Ascending aorta (tissue), 2 donors: ENCODE measurements at regions not wholly inside any gene's neighbourhood (a gene's known extent, or its start where the extent isn't known, plus 50 kb on each side); places are given as distances from the start of the nearest gene placed in this dataset.

Experiments used
- DNase-seq, 2 donors: peaks; one replicate each; pipeline ENCODE4 v3.0.0-alpha.2; 2019; ENCODE audit warnings: low spot score in 2 of 2
- H3K27ac ChIP-seq, 2 donors: fragments of 200-600 bp; sonication (generic); one replicate each; pipeline ENCODE4 v1.5.1; 2016 to 2017; ENCODE audit warnings: mild to moderate bottlenecking in 1 of 2
- H3K27me3 ChIP-seq: fragments of 200-600 bp; sonication (generic); one replicate; pipeline ENCODE4 v1.5.1; 2017
- H3K36me3 ChIP-seq, 2 donors: fragments of 200-600 bp; sonication (generic); one replicate each; pipeline ENCODE4 v1.5.1; 2016
- H3K4me1 ChIP-seq, 2 donors: fragments of 200-600 bp; sonication (generic); one replicate each; pipeline ENCODE4 v1.5.1; 2016 to 2017; ENCODE audit warnings: mild to moderate bottlenecking in 1 of 2
- H3K4me3 ChIP-seq, 2 donors: fragments of 200-600 bp; sonication (generic); one replicate each; pipeline ENCODE4 v1.5.1; 2016 to 2017; ENCODE audit warnings: mild to moderate bottlenecking in 1 of 2
- H3K9me3 ChIP-seq, 2 donors: fragments of 200-600 bp; sonication (generic); one replicate each; pipeline ENCODE4 v1.5.1; 2016
- CTCF ChIP-seq, 3 experiments: fragments of 200-600 bp in 2 of 3; fragments of 450-650 bp in 1 of 3; sonication (generic) in 2 of 3; IDR thresholded peaks; one replicate each; pipeline ENCODE4 v1.5.1; 2016 to 2019; ENCODE audit warnings: antibody characterized with exemption in 3 of 3, mild to moderate bottlenecking in 1 of 3, moderate library complexity in 1 of 3
- intact Hi-C: fragments of 100-400 bp; cut with DNase I; formaldehyde crosslinking; loops from one replicate; pipeline ENCODE4 v1.15.1; 2023

DNA sequence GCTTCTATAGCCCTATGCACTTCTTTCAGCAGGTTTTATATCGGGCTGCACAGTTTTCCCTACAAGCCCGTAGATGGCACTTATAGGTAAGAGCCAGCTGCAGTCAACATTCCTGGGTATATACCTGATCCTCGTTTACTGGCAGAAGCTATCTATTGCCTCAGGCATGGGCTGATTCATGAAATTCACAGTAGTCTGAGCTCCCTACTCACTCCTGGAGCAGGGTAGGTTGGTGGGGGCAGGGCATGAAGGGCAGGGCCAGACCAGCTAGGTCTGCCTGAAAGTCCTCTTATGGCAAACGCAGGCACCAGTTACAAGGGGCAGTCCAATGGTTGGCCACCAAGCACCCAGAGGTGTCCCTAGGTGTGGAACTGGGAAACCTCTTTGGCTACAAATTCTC is 345.8 kb downstream of the RPS29 start:
- H3K9me3 ChIP-seq = no peaks in the 10 kb centered on the region
- intact Hi-C loops = no loop called here

GRCh38 chr14:49228552-49228951 is 357.6 kb downstream of the RPS29 start:
- TF ChIP-seq CTCF (IDR thresholded peaks at IDR 0.05) = no peak
- H3K4me3 ChIP-seq = no peak overlapping the region
- H3K4me1 ChIP-seq = no peaks in the 10 kb centered on the region
- intact Hi-C loops = no loop called here
- DNase-seq = no peak
- H3K27ac ChIP-seq = no peak overlapping the region
- no peaks in the 10 kb centered on the region for H3K36me3 ChIP-seq
- no peaks in the 10 kb centered on the region for H3K27me3 ChIP-seq
- H3K9me3 ChIP-seq = no peaks in the 10 kb centered on the region

More for the DNA sequence above, 345.8 kb downstream of the RPS29 start:
- Histone ChIP-seq H3K4me1 (no peaks in the 10 kb centered on the region), H3K27ac (no peak overlapping the region), H3K27me3 (no peaks in the 10 kb centered on the region), H3K36me3 (no peaks in the 10 kb centered on the region), H3K4me3 (no peak overlapping the region)
- no peak for TF ChIP-seq CTCF (IDR thresholded peaks at IDR 0.05)
- no peak for DNase-seq

- Histone ChIP-seq H3K27ac (no peak overlapping the region), H3K9me3 (no peaks in the 10 kb centered on the region), H3K4me1 (peaks cover 0 to 12% of the 10 kb centered on the region in 2 donors), H3K4me3 (no peak overlapping the region), H3K36me3 (no peaks in the 10 kb centered on the region), H3K27me3 (no peaks in the 10 kb centered on the region)
- TF ChIP-seq CTCF (IDR thresholded peaks at IDR 0.05) = no peak
- DNase-seq = no peak
- intact Hi-C loops = no loop called here
Measured at GRCh38 chr14:49221316-49221715, 364.9 kb downstream of the RPS29 start.

GRCh38 chr14:49220492-49220891 is 365.7 kb downstream of the RPS29 start:
- no peak for DNase-seq
- Histone ChIP-seq H3K27ac (no peak overlapping the region), H3K36me3 (no peaks in the 10 kb centered on the region), H3K27me3 (no peaks in the 10 kb centered on the region), H3K4me1 (peaks cover 0 to 12% of the 10 kb centered on the region in 2 donors), H3K9me3 (no peaks in the 10 kb centered on the region), H3K4me3 (no peak overlapping the region)
- intact Hi-C loops = no loop called here
- no peak for TF ChIP-seq CTCF (IDR thresholded peaks at IDR 0.05)

GRCh38 chr14:49218436-49219092 is 367.6 kb downstream of the RPS29 start:
- H3K4me3 ChIP-seq = peak overlapping the region in 1 of 2 donors; percentile 30
- no peaks in the 10 kb centered on the region for H3K9me3 ChIP-seq
- H3K36me3 ChIP-seq = no peaks in the 10 kb centered on the region
- H3K27me3 ChIP-seq = no peaks in the 10 kb centered on the region
- DNase-seq = no peak
- intact Hi-C loops = no loop called here
- peak overlapping the region in 1 of 2 donors; percentile 67 for H3K27ac ChIP-seq
- TF ChIP-seq CTCF (IDR thresholded peaks at IDR 0.05) = no peak
- H3K4me1 ChIP-seq = peaks cover 0 to 12% of the 10 kb centered on the region in 2 donors

DNA sequence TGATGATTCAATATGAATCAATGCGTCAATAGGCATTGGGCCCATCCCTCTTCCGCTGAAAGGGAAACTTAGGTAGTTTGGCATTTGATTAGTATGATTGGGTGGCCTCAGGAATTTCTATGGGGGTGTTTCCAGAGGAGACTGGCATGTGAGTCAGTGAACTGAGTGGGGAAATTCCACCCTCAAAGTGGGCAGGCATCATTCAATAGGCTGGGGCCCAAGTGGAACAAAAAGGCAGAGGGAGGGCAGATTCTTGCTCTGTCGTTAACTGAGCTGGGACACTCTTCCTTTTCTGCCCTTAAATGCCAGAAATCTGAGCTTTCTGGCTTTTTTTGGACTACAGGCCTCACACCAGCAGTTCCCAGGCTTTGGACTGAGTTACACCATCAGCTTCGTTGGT is 373.5 kb downstream of the RPS29 start:
- Histone ChIP-seq H3K27me3 (no peaks in the 10 kb centered on the region), H3K4me3 (no peak overlapping the region), H3K4me1 (no peaks in the 10 kb centered on the region), H3K9me3 (no peaks in the 10 kb centered on the region), H3K36me3 (no peaks in the 10 kb centered on the region), H3K27ac (no peak overlapping the region)
- DNase-seq = no peak
- TF ChIP-seq CTCF (IDR thresholded peaks at IDR 0.05) = no peak
- intact Hi-C loops = no loop called here
